ENCODE measurements at regions not wholly inside any gene's neighbourhood (a gene's known extent, or its start where the extent isn't known, plus 50 kb on each side); places are given as distances from the start of the nearest gene placed in this dataset.
"Not testable (repeated sequence)": the region's sequence is repeated elsewhere in the genome, so short reads cannot be mapped to it uniquely, and the experiment has no call there.

DNA sequence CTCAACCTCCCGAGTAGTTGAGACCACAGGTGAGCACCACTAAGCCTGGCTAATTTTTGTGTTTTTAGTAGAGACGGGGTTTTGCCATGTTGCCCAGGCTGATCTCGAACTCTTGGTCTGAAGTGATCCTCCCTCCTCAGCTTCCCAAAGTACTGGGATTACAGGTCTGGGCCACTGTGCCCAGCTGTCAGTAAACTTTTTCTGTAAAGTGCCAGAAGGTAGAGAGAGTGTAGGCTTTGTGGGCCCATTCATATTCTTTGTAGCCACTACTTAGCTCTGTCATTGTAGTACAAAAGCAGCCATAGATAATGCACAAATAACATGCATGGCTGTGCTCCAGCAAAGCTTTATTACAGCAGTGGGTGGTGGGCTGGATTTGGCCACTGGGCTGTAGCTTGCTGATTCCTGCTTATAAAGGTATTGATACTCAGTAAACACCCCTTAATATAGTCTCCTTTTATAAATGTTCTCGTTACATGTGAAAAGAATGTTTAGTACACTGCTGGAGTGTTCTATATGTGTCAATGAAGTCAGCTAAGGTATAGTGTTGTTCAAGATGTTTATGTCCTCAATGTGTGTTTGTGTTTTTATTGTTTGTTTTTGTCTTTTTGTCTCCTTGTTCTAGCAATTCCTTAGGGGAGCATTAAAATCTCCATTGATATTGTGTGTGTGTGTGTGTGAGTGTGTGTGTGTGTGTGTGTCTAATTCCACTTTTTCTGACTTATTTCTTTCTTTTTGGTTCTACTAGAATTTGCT lies 644.7 kb upstream of the DPP6 start:
- no peaks in the 10 kb centered on the region for H3K4me1 Mint-ChIP-seq
- no peaks in the 10 kb centered on the region for H3K27me3 ChIP-seq (ENCODE audit: insufficient read depth, low read length)
- DNase-seq, result no peak
- H3K27me3 Mint-ChIP-seq, result no peaks in the 10 kb centered on the region
- no peaks in the 10 kb centered on the region for H3K4me1 ChIP-seq (ENCODE audit: insufficient read depth, low read length)
- CTCF ChIA-PET (ENCODE audit: partially characterized antibody), result no interaction called here
- POLR2A ChIA-PET (ENCODE audit: partially characterized antibody), result no interaction called here
- H3K36me3 ChIP-seq (ENCODE audit: insufficient read depth, low read length), result no peaks in the 10 kb centered on the region
- H3K27ac Mint-ChIP-seq, result no peak overlapping the region
- H3K9me3 ChIP-seq (ENCODE audit: control insufficient read depth in 1 of 2, low read length in 2 of 2), result no peaks in the 10 kb centered on the region
- intact Hi-C loops (cut with micrococcal nuclease), result no loop called here
- no peak overlapping the region for H3K27ac ChIP-seq (ENCODE audit: low read depth, low read length)
- no peak overlapping the region for H3K4me3 ChIP-seq (ENCODE audit: low read length in 2 of 2)
- no peaks in the 10 kb centered on the region for H3K36me3 Mint-ChIP-seq
- no peak overlapping the region for H3K4me3 Mint-ChIP-seq
- peaks cover under 1 to 14% (median 5%) of the 10 kb centered on the region in 8 donors for H3K9me3 Mint-ChIP-seq

DNA sequence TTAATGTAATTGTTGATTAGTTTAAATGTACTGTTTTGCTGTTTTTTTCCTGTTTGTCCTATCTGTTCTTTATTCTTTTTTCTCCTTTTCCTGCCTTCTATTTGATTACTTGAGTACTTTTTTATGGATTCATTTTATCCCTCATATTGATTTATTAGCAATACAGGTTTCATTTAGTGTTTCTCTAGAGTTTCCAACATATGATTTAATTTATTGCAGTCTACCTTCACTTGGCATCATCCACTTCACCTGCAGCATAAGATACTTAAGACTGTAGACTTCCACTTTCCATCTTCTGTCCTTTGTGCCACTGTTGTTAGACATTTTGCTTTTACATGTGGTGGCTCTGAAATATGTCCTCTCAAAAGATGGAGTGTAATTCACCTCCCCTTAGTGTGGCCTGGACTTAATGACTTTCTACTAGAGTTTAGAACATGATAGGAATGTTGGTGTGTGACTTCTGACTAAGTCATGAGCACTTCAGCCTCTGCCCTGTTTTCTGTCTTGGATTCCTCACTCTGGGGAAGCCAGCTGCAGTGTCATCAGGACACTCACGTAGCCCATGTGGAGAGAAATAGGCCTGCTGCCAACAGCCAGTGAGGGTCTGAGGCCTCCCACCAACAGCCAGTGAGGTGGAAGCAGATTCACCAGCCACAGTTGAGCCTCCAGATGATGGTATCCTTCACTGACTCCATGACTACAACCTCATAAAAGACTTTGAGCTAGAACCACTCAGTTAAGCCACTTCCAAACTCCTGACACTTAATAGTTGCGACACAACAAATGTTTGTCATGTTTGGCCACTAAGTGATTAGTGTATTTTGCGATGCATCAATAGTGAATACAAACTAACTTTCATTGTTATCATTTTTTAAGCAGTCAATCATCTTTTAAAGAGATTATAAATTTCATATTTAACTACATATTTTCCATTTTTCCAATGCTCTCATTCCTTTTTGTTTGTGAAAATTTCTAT lies 643.5 kb upstream of the DPP6 start:
- Histone ChIP-seq H3K4me1 (ENCODE audit: insufficient read depth, low read length) (no peaks in the 10 kb centered on the region), H3K9me3 (ENCODE audit: control insufficient read depth in 1 of 2, low read length in 2 of 2) (no peaks in the 10 kb centered on the region), H3K27ac (ENCODE audit: low read depth, low read length) (no peak overlapping the region), H3K36me3 (ENCODE audit: insufficient read depth, low read length) (no peaks in the 10 kb centered on the region), H3K4me3 (ENCODE audit: low read length in 2 of 2) (no peak overlapping the region), H3K27me3 (ENCODE audit: insufficient read depth, low read length) (no peaks in the 10 kb centered on the region)
- CTCF ChIA-PET (ENCODE audit: partially characterized antibody), result no interaction called here
- POLR2A ChIA-PET (ENCODE audit: partially characterized antibody), result no interaction called here
- no peak overlapping the region for H3K27ac Mint-ChIP-seq
- no peaks in the 10 kb centered on the region for H3K27me3 Mint-ChIP-seq
- no peaks in the 10 kb centered on the region for H3K4me1 Mint-ChIP-seq
- no peaks in the 10 kb centered on the region for H3K36me3 Mint-ChIP-seq
- DNase-seq, result no peak
- intact Hi-C loops (cut with micrococcal nuclease), result no loop called here
- H3K9me3 Mint-ChIP-seq, result peaks cover 3 to 22% (median 9%) of the 10 kb centered on the region in 8 donors
- H3K4me3 Mint-ChIP-seq, result no peak overlapping the region

DNA sequence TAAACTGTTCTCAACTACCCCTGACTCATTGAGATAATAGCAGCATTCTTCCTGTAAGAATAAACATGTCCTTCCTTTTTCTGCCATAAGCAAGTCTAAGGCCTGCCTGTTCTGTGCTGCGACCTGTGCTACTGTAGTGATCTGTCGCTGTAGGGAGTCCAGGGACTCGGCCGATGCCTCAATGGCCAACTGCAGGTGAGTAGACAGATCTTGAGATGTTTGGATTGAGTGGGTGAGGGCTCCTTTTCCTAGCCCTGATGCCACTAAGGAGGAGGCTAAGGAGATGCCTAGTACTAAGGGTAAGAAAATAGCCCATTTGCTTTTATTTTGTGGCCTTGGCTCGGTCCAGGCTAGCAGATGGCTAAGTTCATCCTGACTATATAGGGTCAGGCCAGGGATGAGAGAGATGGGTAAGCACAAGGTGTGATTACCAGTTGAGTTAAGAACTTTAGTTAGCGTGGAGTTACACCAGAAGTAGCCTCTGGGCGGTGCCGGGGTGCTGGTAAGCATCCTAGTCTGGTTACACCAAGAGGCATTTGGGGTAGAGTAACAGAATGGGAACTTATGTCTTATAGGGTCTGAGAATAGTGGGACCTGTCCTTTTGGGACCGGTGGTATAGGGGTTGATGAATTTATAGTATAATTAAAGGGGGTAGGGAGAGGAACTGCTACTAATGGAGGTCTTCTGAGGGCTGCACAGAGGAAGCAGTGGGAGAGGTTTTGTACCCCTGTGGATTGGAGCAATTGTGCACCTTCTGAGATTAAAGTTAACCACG lies 642.4 kb upstream of the DPP6 start:
- CTCF ChIA-PET (ENCODE audit: partially characterized antibody); H3K4me1 ChIP-seq (ENCODE audit: insufficient read depth, low read length); H3K27me3 ChIP-seq (ENCODE audit: insufficient read depth, low read length); H3K27ac ChIP-seq (ENCODE audit: low read depth, low read length); intact Hi-C loops (cut with micrococcal nuclease); H3K27ac Mint-ChIP-seq; H3K27me3 Mint-ChIP-seq; H3K36me3 ChIP-seq (ENCODE audit: insufficient read depth, low read length); H3K4me3 Mint-ChIP-seq; H3K36me3 Mint-ChIP-seq; H3K4me3 ChIP-seq (ENCODE audit: low read length in 2 of 2); H3K9me3 ChIP-seq (ENCODE audit: control insufficient read depth in 1 of 2, low read length in 2 of 2); H3K4me1 Mint-ChIP-seq; DNase-seq; POLR2A ChIA-PET (ENCODE audit: partially characterized antibody): not testable (repeated sequence)
- H3K9me3 Mint-ChIP-seq, result peaks cover 3 to 22% (median 9%) of the 10 kb centered on the region in 8 donors

- H3K4me1 ChIP-seq (ENCODE audit: insufficient read depth, low read length); intact Hi-C loops (cut with micrococcal nuclease); H3K36me3 Mint-ChIP-seq; H3K27ac ChIP-seq (ENCODE audit: low read depth, low read length); POLR2A ChIA-PET (ENCODE audit: partially characterized antibody); CTCF ChIA-PET (ENCODE audit: partially characterized antibody); H3K36me3 ChIP-seq (ENCODE audit: insufficient read depth, low read length); H3K27me3 ChIP-seq (ENCODE audit: insufficient read depth, low read length); H3K27ac Mint-ChIP-seq; H3K4me3 ChIP-seq (ENCODE audit: low read length in 2 of 2); DNase-seq; H3K27me3 Mint-ChIP-seq; H3K4me1 Mint-ChIP-seq; H3K9me3 ChIP-seq (ENCODE audit: control insufficient read depth in 1 of 2, low read length in 2 of 2); H3K4me3 Mint-ChIP-seq: not testable (repeated sequence)
- H3K9me3 Mint-ChIP-seq, result peaks cover 4 to 27% (median 9%) of the 10 kb centered on the region in 8 donors
Observed at GRCh38 chr7:153410997-153411642, 641.1 kb upstream of the DPP6 start.

- POLR2A ChIA-PET (ENCODE audit: partially characterized antibody); intact Hi-C loops (cut with micrococcal nuclease); H3K36me3 ChIP-seq (ENCODE audit: insufficient read depth, low read length); H3K27me3 Mint-ChIP-seq; DNase-seq; H3K4me3 ChIP-seq (ENCODE audit: low read length in 2 of 2); CTCF ChIA-PET (ENCODE audit: partially characterized antibody); H3K4me3 Mint-ChIP-seq; H3K36me3 Mint-ChIP-seq; H3K4me1 ChIP-seq (ENCODE audit: insufficient read depth, low read length); H3K27ac ChIP-seq (ENCODE audit: low read depth, low read length); H3K27me3 ChIP-seq (ENCODE audit: insufficient read depth, low read length); H3K9me3 ChIP-seq (ENCODE audit: control insufficient read depth in 1 of 2, low read length in 2 of 2); H3K4me1 Mint-ChIP-seq: not testable (repeated sequence)
- Mint-ChIP-seq H3K9me3 (peaks cover 4 to 23% (median 8%) of the 10 kb centered on the region in 8 donors), H3K27ac (peak overlapping the region in 1 of 7 donors; percentile 50)
Observed at GRCh38 chr7:153412114-153412823, 639.9 kb upstream of the DPP6 start.

GRCh38 chr7:153412824-153413198 lies 639.4 kb upstream of the DPP6 start:
- H3K9me3 ChIP-seq (ENCODE audit: control insufficient read depth in 1 of 2, low read length in 2 of 2); H3K27ac ChIP-seq (ENCODE audit: low read depth, low read length); CTCF ChIA-PET (ENCODE audit: partially characterized antibody); H3K27me3 Mint-ChIP-seq; H3K4me3 Mint-ChIP-seq; H3K27me3 ChIP-seq (ENCODE audit: insufficient read depth, low read length); POLR2A ChIA-PET (ENCODE audit: partially characterized antibody); intact Hi-C loops (cut with micrococcal nuclease); H3K4me1 ChIP-seq (ENCODE audit: insufficient read depth, low read length); H3K4me1 Mint-ChIP-seq; DNase-seq; H3K36me3 ChIP-seq (ENCODE audit: insufficient read depth, low read length); H3K36me3 Mint-ChIP-seq; H3K4me3 ChIP-seq (ENCODE audit: low read length in 2 of 2): not testable (repeated sequence)
- peaks cover 4 to 23% (median 10%) of the 10 kb centered on the region in 8 donors for H3K9me3 Mint-ChIP-seq
- H3K27ac Mint-ChIP-seq, result peak overlapping the region in 1 of 7 donors; percentile 50

Data from CD4-positive, alpha-beta memory T cell (primary cell).